Testis (tissue), 2 donors: ENCODE measurements at regions not wholly inside any gene's neighbourhood (a gene's known extent, or its start where the extent isn't known, plus 50 kb on each side); places are given as distances from the start of the nearest gene placed in this dataset.

ENCODE experiments used
- POLR2A ChIP-seq: fragments of 450-650 bp; IDR thresholded peaks from one replicate; pipeline ENCODE4 v1.6.1; 2017; ENCODE audit warnings: antibody characterized with exemption, mild to moderate bottlenecking, moderate library complexity
- TF ChIP-seq, protein P1 (sequence below), 3 experiments: fragments of 450-650 bp in 2 of 3; fragments of 200-600 bp in 1 of 3; sonication (generic) in 1 of 3; IDR thresholded peaks; one replicate each; pipeline ENCODE4 v1.5.1; 2016 to 2019; ENCODE audit warnings: antibody characterized with exemption in 3 of 3, mild to moderate bottlenecking in 2 of 3, moderate library complexity in 1 of 3

- TF ChIP-seq, protein P1, sequence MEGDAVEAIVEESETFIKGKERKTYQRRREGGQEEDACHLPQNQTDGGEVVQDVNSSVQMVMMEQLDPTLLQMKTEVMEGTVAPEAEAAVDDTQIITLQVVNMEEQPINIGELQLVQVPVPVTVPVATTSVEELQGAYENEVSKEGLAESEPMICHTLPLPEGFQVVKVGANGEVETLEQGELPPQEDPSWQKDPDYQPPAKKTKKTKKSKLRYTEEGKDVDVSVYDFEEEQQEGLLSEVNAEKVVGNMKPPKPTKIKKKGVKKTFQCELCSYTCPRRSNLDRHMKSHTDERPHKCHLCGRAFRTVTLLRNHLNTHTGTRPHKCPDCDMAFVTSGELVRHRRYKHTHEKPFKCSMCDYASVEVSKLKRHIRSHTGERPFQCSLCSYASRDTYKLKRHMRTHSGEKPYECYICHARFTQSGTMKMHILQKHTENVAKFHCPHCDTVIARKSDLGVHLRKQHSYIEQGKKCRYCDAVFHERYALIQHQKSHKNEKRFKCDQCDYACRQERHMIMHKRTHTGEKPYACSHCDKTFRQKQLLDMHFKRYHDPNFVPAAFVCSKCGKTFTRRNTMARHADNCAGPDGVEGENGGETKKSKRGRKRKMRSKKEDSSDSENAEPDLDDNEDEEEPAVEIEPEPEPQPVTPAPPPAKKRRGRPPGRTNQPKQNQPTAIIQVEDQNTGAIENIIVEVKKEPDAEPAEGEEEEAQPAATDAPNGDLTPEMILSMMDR (IDR thresholded peaks at IDR 0.05) = no peak
- no peak for TF ChIP-seq POLR2A
Observed at GRCh38 chr5:24767086-24767485, 122.3 kb upstream of the CDH10 start.
